Astrocyte (in vitro differentiated cells and primary cell): ENCODE measurements at regions not wholly inside any gene's neighbourhood (a gene's known extent, or its start where the extent isn't known, plus 50 kb on each side); places are given as distances from the start of the nearest gene placed in this dataset.
"Not testable (repeated sequence)": the region's sequence is repeated elsewhere in the genome, so short reads cannot be mapped to it uniquely, and the experiment has no call there.

ENCODE experiments used
- DNase-seq: peaks from one replicate; pipeline ENCODE4 v3.0.0-alpha.2; 2010; ENCODE audit warnings: low read depth
- FAIRE-seq: peaks from 2 replicates; lab custom pipeline; 2011; peaks lifted over from hg19 to GRCh38; lab: Jason Lieb, UNC
- H2AFZ ChIP-seq: 2 replicates; pipeline ENCODE4 v1.6.0; 2012; ENCODE audit warnings: low read depth, low read length, inconsistent platforms
- H3K27ac ChIP-seq: 2 replicates; pipeline ENCODE4 v1.5.1; 2011; ENCODE audit warnings: low read depth, low read length, inconsistent platforms
- H3K27me3 ChIP-seq: 2 replicates; pipeline ENCODE4 v1.6.0; 2011; ENCODE audit warnings: low read length, inconsistent platforms; ENCODE audit not compliant: insufficient read depth
- H3K36me3 ChIP-seq: 2 replicates; pipeline ENCODE4 v1.5.1; 2011; ENCODE audit warnings: low read length, inconsistent platforms; ENCODE audit not compliant: insufficient read depth
- H3K4me1 ChIP-seq: 2 replicates; pipeline ENCODE4 v1.5.1; 2011; ENCODE audit warnings: low read length, inconsistent platforms; ENCODE audit not compliant: insufficient read depth
- H3K4me2 ChIP-seq: 2 replicates; pipeline ENCODE4 v1.6.0; 2012; ENCODE audit warnings: low read length, inconsistent platforms
- H3K4me3 ChIP-seq: 2 replicates; pipeline ENCODE4 v1.5.1; 2011; ENCODE audit warnings: low read depth, mild to moderate bottlenecking, low read length, inconsistent platforms; ENCODE audit not compliant: insufficient read depth
- H3K79me2 ChIP-seq: 2 replicates; pipeline ENCODE4 v1.6.0; 2012; ENCODE audit warnings: mild to moderate bottlenecking, low read length, inconsistent platforms; ENCODE audit not compliant: insufficient read depth
- H3K9ac ChIP-seq: 2 replicates; pipeline ENCODE4 v1.6.0; 2012; ENCODE audit warnings: mild to moderate bottlenecking, low read length, inconsistent platforms
- H3K9me3 ChIP-seq: 2 replicates; pipeline ENCODE4 v1.5.1; 2012; ENCODE audit warnings: low read depth, mild to moderate bottlenecking, low read length, inconsistent platforms; ENCODE audit not compliant: insufficient read depth
- H4K20me1 ChIP-seq: 2 replicates; pipeline ENCODE4 v1.6.0; 2012; ENCODE audit warnings: low read length, inconsistent platforms; ENCODE audit not compliant: insufficient read depth
- H3K27ac Mint-ChIP-seq: one replicate; pipeline ENCODE4 v1.8.0; 2021; ENCODE audit warnings: mild to moderate bottlenecking, mixed read lengths; ENCODE audit not compliant: unreplicated experiment
- H3K27me3 Mint-ChIP-seq: one replicate; pipeline ENCODE4 v1.8.0; 2021; ENCODE audit warnings: low read depth, mixed read lengths; ENCODE audit not compliant: unreplicated experiment
- H3K36me3 Mint-ChIP-seq: one replicate; pipeline ENCODE4 v1.8.0; 2021; ENCODE audit warnings: low read depth, mixed read lengths; ENCODE audit not compliant: unreplicated experiment
- H3K4me1 Mint-ChIP-seq: one replicate; pipeline ENCODE4 v1.8.0; 2021; ENCODE audit warnings: low read depth, mixed read lengths; ENCODE audit not compliant: unreplicated experiment
- H3K4me3 Mint-ChIP-seq: one replicate; pipeline ENCODE4 v1.8.0; 2021; ENCODE audit warnings: mild to moderate bottlenecking, moderate library complexity, mixed read lengths; ENCODE audit not compliant: unreplicated experiment
- H3K9me3 Mint-ChIP-seq: one replicate; pipeline ENCODE4 v1.8.0; 2021; ENCODE audit warnings: mild to moderate bottlenecking, mixed read lengths; ENCODE audit not compliant: unreplicated experiment
- CTCF ChIP-seq: IDR thresholded peaks from 2 replicates; pipeline ENCODE4 v1.5.1; 2011; ENCODE audit warnings: low read depth, mild to moderate bottlenecking, inconsistent platforms, low read length, moderate library complexity; ENCODE audit not compliant: insufficient read depth
- EZH2 ChIP-seq: IDR thresholded peaks from 2 replicates; pipeline ENCODE4 v1.6.1; 2012; ENCODE audit warnings: mild to moderate bottlenecking, low read length, inconsistent platforms; ENCODE audit not compliant: insufficient read depth

- not testable (repeated sequence) for H3K4me3 ChIP-seq, H3K4me3 Mint-ChIP-seq, H3K9ac ChIP-seq, H3K36me3 Mint-ChIP-seq, H3K27ac ChIP-seq, H3K36me3 ChIP-seq, H4K20me1 ChIP-seq, H3K79me2 ChIP-seq, H3K4me1 ChIP-seq, FAIRE-seq, H3K4me2 ChIP-seq, H2AFZ ChIP-seq, H3K27me3 ChIP-seq, DNase-seq, H3K9me3 ChIP-seq, H3K27ac Mint-ChIP-seq, H3K9me3 Mint-ChIP-seq, H3K27me3 Mint-ChIP-seq
- peaks cover 15% of the 10 kb centered on the region for H3K4me1 Mint-ChIP-seq
Measured at GRCh38 chr6:4725136-4725760, 51.0 kb upstream of the CDYL start.

DNA sequence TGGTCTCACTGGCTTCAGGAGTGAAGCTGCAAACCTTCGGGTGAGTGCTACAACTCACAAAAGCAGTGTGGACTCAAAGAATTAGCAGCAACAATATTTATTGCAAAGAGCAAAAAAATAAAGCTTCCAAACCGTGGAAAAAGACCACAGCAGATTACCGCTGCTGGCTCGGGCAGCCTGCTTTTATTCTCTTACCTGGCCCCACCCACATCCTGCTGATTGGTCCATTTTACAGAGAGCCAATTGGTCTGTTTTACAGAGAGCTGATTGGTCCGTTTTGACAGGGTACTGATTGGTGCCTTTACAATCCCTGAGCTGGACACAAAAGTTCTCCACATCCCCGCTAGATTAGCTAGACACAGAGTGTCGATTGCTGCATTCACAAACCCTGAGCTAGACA is 51.5 kb upstream of the CDYL start:
- FAIRE-seq, H3K4me3 Mint-ChIP-seq, H3K9me3 Mint-ChIP-seq, H2AFZ ChIP-seq, H3K4me2 ChIP-seq, H3K27ac Mint-ChIP-seq, H3K9ac ChIP-seq, H3K4me1 ChIP-seq, H3K79me2 ChIP-seq, H4K20me1 ChIP-seq, H3K27me3 Mint-ChIP-seq, H3K27me3 ChIP-seq, H3K27ac ChIP-seq, H3K36me3 Mint-ChIP-seq, H3K9me3 ChIP-seq, H3K36me3 ChIP-seq, DNase-seq, H3K4me3 ChIP-seq: not testable (repeated sequence)
- H3K4me1 Mint-ChIP-seq: peaks cover 15% of the 10 kb centered on the region

DNA sequence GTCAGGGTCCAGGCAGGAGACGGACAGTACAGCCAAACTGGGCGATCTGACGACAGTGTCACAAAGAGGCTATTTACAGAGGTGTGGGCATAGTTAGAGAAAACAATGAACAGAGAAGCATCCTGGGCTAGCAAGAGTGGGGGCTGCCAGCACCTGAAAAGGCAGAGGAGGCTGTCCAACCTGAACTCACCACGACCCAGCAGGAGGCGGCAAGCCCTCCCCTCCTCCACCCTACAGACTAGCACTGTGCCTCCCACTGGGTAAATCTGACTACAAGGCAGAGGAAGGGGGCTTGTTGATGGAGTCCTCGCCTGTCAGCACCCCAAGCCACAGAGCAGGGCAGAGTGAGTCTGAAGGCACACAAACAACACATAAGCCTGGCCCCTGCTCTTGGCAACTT is 52.8 kb upstream of the CDYL start:
- Histone ChIP-seq H3K27me3 (no peaks in the 10 kb centered on the region), H3K9ac (no peak overlapping the region), H3K79me2 (no peaks in the 10 kb centered on the region), H4K20me1 (no peaks in the 10 kb centered on the region), H3K9me3 (no peaks in the 10 kb centered on the region), H3K36me3 (no peaks in the 10 kb centered on the region), H3K4me2 (no peak overlapping the region), H2AFZ (no peak overlapping the region), H3K4me3 (no peak overlapping the region), H3K4me1 (no peaks in the 10 kb centered on the region), H3K27ac (no peak overlapping the region)
- Mint-ChIP-seq H3K36me3 (no peaks in the 10 kb centered on the region), H3K27me3 (no peaks in the 10 kb centered on the region), H3K27ac (no peak overlapping the region), H3K9me3 (no peaks in the 10 kb centered on the region), H3K4me3 (no peak overlapping the region), H3K4me1 (peaks cover 12% of the 10 kb centered on the region)
- FAIRE-seq (no peak), DNase-seq (no peak)
- no peak for TF ChIP-seq CTCF
- TF ChIP-seq EZH2: no peak

DNA sequence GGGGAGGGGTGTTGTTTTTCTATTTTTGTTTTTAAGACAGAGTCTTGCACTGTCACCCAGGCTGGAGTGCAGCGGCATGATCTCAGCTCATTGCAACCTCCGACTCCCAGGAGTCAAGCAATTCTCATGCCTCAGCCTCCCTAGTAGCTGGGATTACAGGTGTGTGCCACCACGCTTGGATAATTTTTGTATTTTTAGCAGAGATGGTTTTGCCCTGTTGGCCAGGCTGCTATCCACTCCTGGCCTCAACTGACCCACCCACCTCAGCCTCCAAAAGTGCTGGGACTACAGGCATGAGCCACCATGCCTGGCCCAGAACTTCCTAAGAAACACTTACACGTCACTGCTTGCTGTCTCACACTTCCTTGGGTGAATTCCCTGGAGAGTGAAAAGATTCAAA is 54.8 kb upstream of the CDYL start:
- H3K9me3 Mint-ChIP-seq, H3K4me3 ChIP-seq, H2AFZ ChIP-seq, H3K36me3 Mint-ChIP-seq, H3K36me3 ChIP-seq, H3K27me3 ChIP-seq, H3K9me3 ChIP-seq, H3K4me1 Mint-ChIP-seq, DNase-seq, H4K20me1 ChIP-seq, FAIRE-seq, H3K4me2 ChIP-seq, H3K27me3 Mint-ChIP-seq, H3K27ac ChIP-seq, H3K79me2 ChIP-seq, H3K9ac ChIP-seq, H3K4me3 Mint-ChIP-seq, H3K4me1 ChIP-seq, H3K27ac Mint-ChIP-seq: not testable (repeated sequence)
